LNCaP clone FGC (cell line): ENCODE measurements at regions not wholly inside any gene's neighbourhood (a gene's known extent, or its start where the extent isn't known, plus 50 kb on each side); places are given as distances from the start of the nearest gene placed in this dataset.

ENCODE experiments used
- DNase-seq: peaks from one replicate; pipeline ENCODE4 v3.0.0-alpha.2; 2011; ENCODE audit warnings: low read depth
- H3K4me3 ChIP-seq: 2 replicates; pipeline ENCODE4 v1.5.1; 2011; ENCODE audit warnings: mild to moderate bottlenecking, low read depth, low read length, control low read depth
- CTCF ChIP-seq: IDR thresholded peaks from 2 replicates; pipeline ENCODE4 v1.5.1; 2012; ENCODE audit warnings: mild to moderate bottlenecking; ENCODE audit not compliant: control insufficient read depth, insufficient read depth; ENCODE audit errors: extremely low read depth

GRCh38 chr10:107433605-107434004 lies 269.1 kb upstream of the SORCS1 start:
- no peak overlapping the region for H3K4me3 ChIP-seq
- no peak for DNase-seq
- no peak for TF ChIP-seq CTCF

DNA sequence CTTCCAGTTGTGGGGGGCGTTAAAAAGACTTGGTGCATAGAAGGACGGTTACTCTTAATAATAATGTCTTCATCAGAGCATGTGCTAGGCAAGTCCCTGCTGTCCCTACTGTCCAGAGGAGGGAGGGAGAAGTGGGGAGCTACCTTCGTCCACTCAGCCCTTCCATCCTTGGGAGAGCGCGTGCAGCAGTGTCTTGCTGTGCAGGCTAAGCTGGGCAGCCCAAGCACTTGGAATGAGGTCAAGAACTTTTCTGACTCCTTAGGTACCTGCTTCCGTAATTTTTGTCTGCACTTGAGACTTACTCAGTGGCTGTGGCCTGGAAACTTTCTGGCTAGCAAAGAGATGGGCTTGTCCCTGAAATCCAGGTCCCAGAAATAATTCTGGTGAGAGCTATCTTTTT lies 265.9 kb upstream of the SORCS1 start:
- DNase-seq: no peak
- TF ChIP-seq CTCF: no peak
- H3K4me3 ChIP-seq: no peak overlapping the region

- no peak for TF ChIP-seq CTCF
- H3K4me3 ChIP-seq: no peak overlapping the region
- no peak for DNase-seq
Measured at GRCh38 chr10:107427016-107427415, 262.5 kb upstream of the SORCS1 start.

DNA sequence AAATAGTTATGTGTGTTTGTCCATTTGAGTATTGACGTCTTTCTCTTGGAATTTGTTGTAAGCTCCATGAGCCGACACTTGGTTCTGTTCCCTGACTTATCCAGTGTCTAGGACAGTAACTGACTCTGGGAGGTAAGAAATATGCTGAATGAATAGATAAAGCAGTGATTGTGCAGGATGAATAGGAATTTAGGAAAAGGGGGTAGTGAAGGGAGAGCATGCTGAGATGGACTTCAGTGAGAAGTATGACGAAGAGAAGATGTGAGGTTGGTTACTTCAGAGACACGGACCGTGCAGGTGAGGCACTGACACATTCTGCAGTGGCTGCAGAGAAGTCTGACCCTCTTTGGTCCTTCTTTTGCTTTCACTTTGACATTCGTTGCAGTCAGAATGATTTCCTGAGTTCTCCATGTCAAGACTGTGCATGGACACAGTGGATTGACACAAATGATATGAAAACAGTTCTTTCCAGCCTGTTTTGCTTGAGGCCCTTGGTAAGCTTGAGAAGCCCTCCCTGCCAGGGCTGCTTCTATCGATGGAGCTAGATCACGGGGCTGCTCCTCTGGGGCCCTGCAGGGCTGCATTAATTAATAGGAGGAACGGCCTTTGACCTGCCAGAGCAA lies 261.5 kb upstream of the SORCS1 start:
- H3K4me3 ChIP-seq: no peak overlapping the region
- no peak for TF ChIP-seq CTCF
- DNase-seq: no peak

DNA sequence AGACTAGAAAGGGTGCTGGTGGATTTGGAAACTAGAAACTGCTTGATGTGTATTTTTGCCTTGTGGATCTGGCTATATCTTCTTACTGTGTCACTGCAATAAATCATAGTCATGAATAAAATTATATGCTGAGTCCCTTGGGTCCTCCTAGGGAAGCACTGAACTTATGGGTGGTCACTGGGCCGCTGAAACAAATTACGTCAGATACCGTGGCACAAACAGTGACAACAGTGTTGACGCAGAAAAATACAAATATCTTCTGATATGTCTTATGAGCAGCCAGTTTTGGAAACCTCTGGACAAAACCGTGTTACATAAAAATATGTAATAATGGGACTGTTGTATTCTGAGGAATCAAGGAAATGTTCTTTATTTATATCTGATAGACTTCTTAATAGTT lies 260.1 kb upstream of the SORCS1 start:
- no peak for TF ChIP-seq CTCF
- no peak for DNase-seq
- no peak overlapping the region for H3K4me3 ChIP-seq

DNA sequence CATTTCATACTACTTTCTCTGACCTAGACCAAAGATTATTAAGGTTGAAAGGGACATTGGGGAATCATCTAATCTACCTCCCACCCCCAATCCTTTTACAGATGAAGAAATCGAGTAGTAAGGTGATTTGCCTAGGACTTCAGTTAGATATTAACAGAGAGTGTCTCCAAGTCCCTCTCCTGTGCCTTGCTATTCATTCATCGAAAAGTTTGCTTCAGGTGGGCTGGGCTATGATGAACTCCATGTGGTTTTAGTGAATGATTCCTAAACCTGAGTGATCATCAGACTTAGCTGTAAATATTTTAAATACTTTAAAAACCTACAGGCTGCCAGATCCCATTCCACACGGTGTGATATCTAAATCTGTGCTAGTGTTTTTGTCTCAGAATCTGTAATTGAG lies 259.4 kb upstream of the SORCS1 start:
- DNase-seq: no peak
- TF ChIP-seq CTCF: no peak
- H3K4me3 ChIP-seq: no peak overlapping the region

DNA sequence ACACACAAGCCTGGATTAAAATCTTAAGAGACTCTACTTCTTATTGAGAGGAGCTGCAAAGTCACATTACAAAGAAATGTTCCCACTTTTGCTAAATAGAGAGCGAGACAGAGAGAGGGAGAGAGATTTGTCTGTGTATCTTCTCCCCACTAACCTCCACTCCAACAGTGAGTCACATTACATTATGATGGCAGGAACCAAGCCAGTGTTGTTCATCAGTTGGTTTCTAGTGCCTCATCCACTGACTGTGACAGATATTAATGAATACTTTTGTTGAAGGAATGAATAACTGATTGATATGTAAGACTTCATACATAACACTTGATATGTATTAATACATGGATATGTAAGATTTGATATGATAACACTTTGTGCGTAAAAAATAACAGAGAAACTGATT lies 258.2 kb upstream of the SORCS1 start:
- no peak for DNase-seq
- no peak overlapping the region for H3K4me3 ChIP-seq
- no peak for TF ChIP-seq CTCF
